Liver (tissue), 8 donors: ENCODE measurements at regions not wholly inside any gene's neighbourhood (a gene's known extent, or its start where the extent isn't known, plus 50 kb on each side); places are given as distances from the start of the nearest gene placed in this dataset.

Experiments used
- DNase-seq: peaks from one replicate; pipeline ENCODE4 v3.0.0-alpha.2; 2017; ENCODE audit warnings: low spot score
- H3K27ac ChIP-seq, 2 donors: one replicate each; pipeline ENCODE4 v1.7.0; 2013; ENCODE audit warnings: inconsistent platforms in 2 of 2, low read length in 2 of 2, control low read depth in 1 of 2, low read depth in 1 of 2, mild to moderate bottlenecking in 1 of 2
- H3K27me3 ChIP-seq, 4 donors: one replicate each; pipeline versions ENCODE4 v1.6.1 to v1.7.0; 2013; ENCODE audit warnings: low read length in 3 of 4, inconsistent platforms in 1 of 4, mild to moderate bottlenecking in 1 of 4, moderate library complexity in 1 of 4; ENCODE audit not compliant: control insufficient read depth in 4 of 4, insufficient read depth in 4 of 4
- H3K36me3 ChIP-seq, 4 donors: one replicate each; pipeline versions ENCODE4 v1.6.1 to v1.7.0; 2013; ENCODE audit warnings: low read length in 3 of 4, mild to moderate bottlenecking in 3 of 4, low read depth in 1 of 4, moderate library complexity in 1 of 4; ENCODE audit not compliant: control insufficient read depth in 4 of 4, insufficient read depth in 3 of 4
- H3K4me1 ChIP-seq, 4 donors: one replicate each; pipeline versions ENCODE4 v1.6.1 to v1.7.0; 2013; ENCODE audit warnings: low read length in 3 of 4, mild to moderate bottlenecking in 3 of 4, moderate library complexity in 1 of 4; ENCODE audit not compliant: control insufficient read depth in 4 of 4, insufficient read depth in 4 of 4
- H3K4me3 ChIP-seq, 3 donors: one replicate each; pipeline versions ENCODE4 v1.6.1 to v1.7.0; 2013; ENCODE audit warnings: low read length in 3 of 3, control low read depth in 1 of 3, low read depth in 1 of 3, mild to moderate bottlenecking in 1 of 3
- H3K9ac ChIP-seq, 2 donors: one replicate each; pipeline ENCODE4 v1.7.0; 2013; ENCODE audit warnings: low read length in 2 of 2, mild to moderate bottlenecking in 2 of 2, moderate library complexity in 2 of 2, control low read depth in 1 of 2, low read depth in 1 of 2
- H3K9me3 ChIP-seq, 4 donors: one replicate each; pipeline versions ENCODE4 v1.6.1 to v1.7.0; 2013; ENCODE audit warnings: low read length in 3 of 4; ENCODE audit not compliant: control insufficient read depth in 4 of 4
- EGR1 ChIP-seq, 2 donors: IDR thresholded peaks; 2 replicates each; pipeline ENCODE4 v1.6.1; 2016 to 2018; ENCODE audit warnings: antibody characterized with exemption in 2 of 2, low read depth in 2 of 2
- FOXA1 ChIP-seq: IDR thresholded peaks from 2 replicates; pipeline ENCODE4 v1.6.1; 2016; ENCODE audit warnings: antibody characterized with exemption
- FOXA2 ChIP-seq: IDR thresholded peaks from 2 replicates; pipeline ENCODE4 v1.6.1; 2016; ENCODE audit warnings: antibody characterized with exemption
- GABPA ChIP-seq, 2 donors: IDR thresholded peaks in 1 of 2; conservative IDR thresholded peaks in 1 of 2; 2 replicates each; pipeline ENCODE4 v1.6.1; 2016; ENCODE audit warnings: antibody characterized with exemption in 2 of 2, mild to moderate bottlenecking in 1 of 2, moderate library complexity in 1 of 2
- HNF4A ChIP-seq, 2 donors: conservative IDR thresholded peaks; 2 replicates each; pipeline ENCODE4 v1.6.1; 2016; ENCODE audit warnings: antibody characterized with exemption in 2 of 2, mild to moderate bottlenecking in 2 of 2
- HNF4G ChIP-seq: IDR thresholded peaks from 2 replicates; pipeline ENCODE4 v1.6.1; 2016; ENCODE audit warnings: antibody characterized with exemption
- JUND ChIP-seq, 2 donors: IDR thresholded peaks; 2 replicates each; pipeline ENCODE4 v1.6.1; 2016; ENCODE audit warnings: antibody characterized with exemption in 2 of 2
- NR2F2 ChIP-seq: IDR thresholded peaks from 2 replicates; pipeline ENCODE4 v1.6.1; 2016; ENCODE audit warnings: antibody characterized with exemption
- RXRA ChIP-seq, 2 donors: IDR thresholded peaks; 2 replicates each; pipeline ENCODE4 v1.6.1; 2017 to 2018; ENCODE audit warnings: antibody characterized with exemption in 2 of 2, mild to moderate bottlenecking in 1 of 2
- SP1 ChIP-seq: IDR thresholded peaks from 2 replicates; pipeline ENCODE4 v1.6.1; 2018; ENCODE audit warnings: antibody characterized with exemption, mild to moderate bottlenecking
- whole genome bisulfite sequencing: extraction: QIAGEN DNeasy Blood & Tissue Kit; methylation state at CpG from one replicate; pipeline ENCODE4 v1.1.7; 2013; 5-methylcytosine and 5-hydroxymethylcytosine counted together
- TF ChIP-seq, protein P1 (sequence below): IDR thresholded peaks from 2 replicates; pipeline ENCODE4 v1.6.1; 2016; ENCODE audit warnings: antibody characterized with exemption
- TF ChIP-seq, protein P2 (sequence below): IDR thresholded peaks from 2 replicates; pipeline ENCODE4 v1.6.1; 2016; ENCODE audit warnings: antibody characterized with exemption
- TF ChIP-seq, protein P3 (sequence below): fragments of 150-350 bp; IDR thresholded peaks from 2 replicates; pipeline ENCODE4 v1.5.1; 2017; ENCODE audit warnings: improper control_type of control experiment, low read depth, low read length; ENCODE audit not compliant: missing input control
- donor health status: healthy.
- donor health status: healthy.
- donor health status: healthy.
- donor health status: healthy.
- donor health status: healthy.

DNA sequence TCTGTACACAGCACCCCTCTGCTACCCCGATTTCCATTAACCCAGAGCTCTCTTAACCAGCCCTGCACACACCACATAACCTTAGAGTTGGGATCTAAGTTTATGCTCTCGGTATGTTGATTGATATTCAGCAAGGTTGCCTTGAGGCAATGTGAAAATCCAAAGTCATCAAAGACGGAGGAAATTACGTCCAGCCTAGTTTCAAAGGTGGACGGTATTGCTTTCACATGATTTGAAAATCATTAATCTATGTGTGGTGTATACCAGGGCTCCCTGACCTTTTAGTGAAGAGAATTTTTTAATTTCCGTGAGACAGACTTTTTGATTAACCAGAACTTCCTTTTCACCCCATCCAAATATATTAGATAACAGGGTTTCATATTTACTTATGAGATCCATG, 272.5 kb upstream of the LCORL start:
- Histone ChIP-seq H3K27ac (no peak overlapping the region), H3K9ac (no peak overlapping the region), H3K4me1 (no peaks in the 10 kb centered on the region), H3K4me3 (no peak overlapping the region), H3K36me3 (no peaks in the 10 kb centered on the region), H3K9me3 (no peaks in the 10 kb centered on the region), H3K27me3 (no peaks in the 10 kb centered on the region)
- TF ChIP-seq HNF4A (conservative IDR thresholded peaks at IDR 0.05) = no peak
- no peak for TF ChIP-seq FOXA1
- TF ChIP-seq GABPA (IDR thresholded peaks at IDR 0.05 in 1 of 2, conservative IDR thresholded peaks at IDR 0.05 in 1 of 2) = no peak
- TF ChIP-seq SP1 = no peak
- no peak for TF ChIP-seq EGR1 (IDR thresholded peaks at IDR 0.05; ENCODE audit: low read depth in 2 of 2)
- no peak for TF ChIP-seq JUND (IDR thresholded peaks at IDR 0.05)
- TF ChIP-seq, protein P1, sequence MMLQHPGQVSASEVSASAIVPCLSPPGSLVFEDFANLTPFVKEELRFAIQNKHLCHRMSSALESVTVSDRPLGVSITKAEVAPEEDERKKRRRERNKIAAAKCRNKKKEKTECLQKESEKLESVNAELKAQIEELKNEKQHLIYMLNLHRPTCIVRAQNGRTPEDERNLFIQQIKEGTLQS = no peak
- DNase-seq = no peak
- WGBS = 82% methylated on average over 6 of the region's 6 CpGs

DNA sequence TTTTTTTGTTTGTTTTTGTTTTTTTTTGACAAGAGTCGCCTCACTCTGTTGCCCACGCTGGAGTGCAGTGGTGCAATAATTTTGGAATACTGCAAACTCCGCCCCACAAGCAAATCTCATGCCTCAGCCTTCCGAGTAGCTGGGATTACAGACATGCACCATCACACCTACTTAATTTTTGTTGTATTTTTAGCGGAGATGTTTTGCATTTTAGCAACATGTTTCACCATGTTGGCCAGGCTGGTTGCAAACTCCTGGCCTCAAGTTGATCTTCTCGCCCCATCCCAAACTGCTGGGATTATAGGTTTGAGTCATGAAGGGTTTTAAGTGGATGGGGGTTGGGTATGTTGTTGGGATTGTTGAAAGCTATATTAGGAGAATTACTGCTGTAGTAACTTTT, 270.9 kb upstream of the LCORL start:
- no peaks in the 10 kb centered on the region for H3K4me1 ChIP-seq
- DNase-seq = no peak
- TF ChIP-seq, protein P2, sequence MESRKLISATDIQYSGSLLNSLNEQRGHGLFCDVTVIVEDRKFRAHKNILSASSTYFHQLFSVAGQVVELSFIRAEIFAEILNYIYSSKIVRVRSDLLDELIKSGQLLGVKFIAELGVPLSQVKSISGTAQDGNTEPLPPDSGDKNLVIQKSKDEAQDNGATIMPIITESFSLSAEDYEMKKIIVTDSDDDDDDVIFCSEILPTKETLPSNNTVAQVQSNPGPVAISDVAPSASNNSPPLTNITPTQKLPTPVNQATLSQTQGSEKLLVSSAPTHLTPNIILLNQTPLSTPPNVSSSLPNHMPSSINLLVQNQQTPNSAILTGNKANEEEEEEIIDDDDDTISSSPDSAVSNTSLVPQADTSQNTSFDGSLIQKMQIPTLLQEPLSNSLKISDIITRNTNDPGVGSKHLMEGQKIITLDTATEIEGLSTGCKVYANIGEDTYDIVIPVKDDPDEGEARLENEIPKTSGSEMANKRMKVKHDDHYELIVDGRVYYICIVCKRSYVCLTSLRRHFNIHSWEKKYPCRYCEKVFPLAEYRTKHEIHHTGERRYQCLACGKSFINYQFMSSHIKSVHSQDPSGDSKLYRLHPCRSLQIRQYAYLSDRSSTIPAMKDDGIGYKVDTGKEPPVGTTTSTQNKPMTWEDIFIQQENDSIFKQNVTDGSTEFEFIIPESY = no peak
- TF ChIP-seq, protein P3, sequence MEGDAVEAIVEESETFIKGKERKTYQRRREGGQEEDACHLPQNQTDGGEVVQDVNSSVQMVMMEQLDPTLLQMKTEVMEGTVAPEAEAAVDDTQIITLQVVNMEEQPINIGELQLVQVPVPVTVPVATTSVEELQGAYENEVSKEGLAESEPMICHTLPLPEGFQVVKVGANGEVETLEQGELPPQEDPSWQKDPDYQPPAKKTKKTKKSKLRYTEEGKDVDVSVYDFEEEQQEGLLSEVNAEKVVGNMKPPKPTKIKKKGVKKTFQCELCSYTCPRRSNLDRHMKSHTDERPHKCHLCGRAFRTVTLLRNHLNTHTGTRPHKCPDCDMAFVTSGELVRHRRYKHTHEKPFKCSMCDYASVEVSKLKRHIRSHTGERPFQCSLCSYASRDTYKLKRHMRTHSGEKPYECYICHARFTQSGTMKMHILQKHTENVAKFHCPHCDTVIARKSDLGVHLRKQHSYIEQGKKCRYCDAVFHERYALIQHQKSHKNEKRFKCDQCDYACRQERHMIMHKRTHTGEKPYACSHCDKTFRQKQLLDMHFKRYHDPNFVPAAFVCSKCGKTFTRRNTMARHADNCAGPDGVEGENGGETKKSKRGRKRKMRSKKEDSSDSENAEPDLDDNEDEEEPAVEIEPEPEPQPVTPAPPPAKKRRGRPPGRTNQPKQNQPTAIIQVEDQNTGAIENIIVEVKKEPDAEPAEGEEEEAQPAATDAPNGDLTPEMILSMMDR = no peak
- TF ChIP-seq RXRA (IDR thresholded peaks at IDR 0.05) (no peak), NR2F2 (no peak), HNF4G (no peak), HNF4A (conservative IDR thresholded peaks at IDR 0.05) (no peak), FOXA2 (no peak)
- TF ChIP-seq, protein P1 = no peak
- H3K27ac ChIP-seq = no peak overlapping the region
- no peak overlapping the region for H3K9ac ChIP-seq
- WGBS = 82% methylated on average over 6 of the region's 6 CpGs
- H3K4me3 ChIP-seq = no peak overlapping the region
- H3K27me3 ChIP-seq = no peaks in the 10 kb centered on the region
- no peaks in the 10 kb centered on the region for H3K9me3 ChIP-seq
- no peaks in the 10 kb centered on the region for H3K36me3 ChIP-seq

DNA sequence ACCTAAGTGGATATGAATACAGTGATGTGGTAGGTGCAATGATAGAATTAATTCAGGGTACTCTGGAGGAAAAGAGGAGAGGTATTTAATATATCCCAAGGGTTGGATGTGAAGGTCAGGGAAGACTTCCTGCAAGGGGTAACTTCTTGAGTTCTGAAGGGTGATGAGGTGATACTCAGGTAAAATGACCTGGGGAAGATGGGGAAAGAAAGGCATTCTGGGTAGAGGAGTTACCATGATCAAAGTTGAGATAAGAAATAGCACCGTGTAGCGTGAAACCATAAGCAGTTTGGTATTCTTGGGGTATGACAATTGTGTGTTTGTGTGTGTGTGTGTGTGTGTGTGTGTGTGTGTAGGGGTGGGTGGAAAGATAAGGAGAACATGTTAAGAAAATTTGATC, 270.4 kb upstream of the LCORL start:
- no peak for DNase-seq
- no peaks in the 10 kb centered on the region for H3K4me1 ChIP-seq
- no peaks in the 10 kb centered on the region for H3K27me3 ChIP-seq
- H3K36me3 ChIP-seq = no peaks in the 10 kb centered on the region
- TF ChIP-seq, protein P3 = no peak
- H3K27ac ChIP-seq = no peak overlapping the region
- H3K4me3 ChIP-seq = no peak overlapping the region
- no peak overlapping the region for H3K9ac ChIP-seq
- 86% methylated on average over 2 of the region's 2 CpGs for WGBS
- H3K9me3 ChIP-seq = no peaks in the 10 kb centered on the region
